PC-3 (cell line): ENCODE measurements at regions not wholly inside any gene's neighbourhood (a gene's known extent, or its start where the extent isn't known, plus 50 kb on each side); places are given as distances from the start of the nearest gene placed in this dataset.

Source experiments
- CTCF ChIP-seq: fragments of 300-600 bp; sonication (generic); conservative IDR thresholded peaks from 2 replicates; pipeline ENCODE4 v1.5.1; 2017; ENCODE audit warnings: antibody characterized with exemption, low read depth, mild to moderate bottlenecking, low read length
- EZH2 ChIP-seq: fragments of 300-600 bp; sonication (generic); IDR thresholded peaks from one replicate; pipeline ENCODE4 v1.6.1; 2017; ENCODE audit warnings: antibody characterized with exemption, mild to moderate bottlenecking, low read length; ENCODE audit not compliant: unreplicated experiment

DNA sequence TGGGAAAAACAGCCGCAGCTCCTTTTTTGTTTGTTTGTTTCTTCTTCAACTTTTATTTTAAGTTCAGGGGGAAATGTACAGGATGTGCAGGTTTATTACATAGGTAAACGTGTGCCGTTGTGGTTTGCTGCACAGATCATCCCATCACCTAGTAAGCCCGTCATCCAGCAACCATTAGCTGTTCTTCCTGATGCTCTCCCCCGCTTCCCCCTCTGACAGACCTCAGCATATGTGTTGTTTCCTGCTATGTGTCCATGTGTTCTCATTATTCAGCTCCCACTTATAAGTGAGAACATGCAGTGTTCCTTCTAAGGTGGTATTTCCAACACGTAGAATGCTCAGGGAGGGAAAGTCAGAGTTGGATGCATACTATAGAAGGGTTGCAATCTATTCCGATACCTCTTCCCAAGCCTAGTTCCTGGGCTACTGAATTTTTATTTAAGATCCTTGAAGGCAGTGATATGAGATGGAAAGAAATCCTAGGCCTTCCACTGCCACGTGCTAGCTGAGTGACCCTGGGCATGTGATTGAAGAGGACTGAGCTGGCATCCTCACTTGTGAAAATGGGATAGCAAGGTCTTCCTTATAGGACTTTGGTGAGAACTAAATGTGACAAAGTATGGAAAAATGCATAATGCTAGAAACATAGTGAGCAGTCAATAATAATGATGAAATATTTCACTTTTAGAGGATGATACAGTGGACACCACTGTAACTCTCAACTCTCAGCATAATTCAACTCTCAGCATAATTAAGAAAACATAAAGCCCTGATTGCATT, 278.5 kb downstream of the REEP3 start:
- no peak for TF ChIP-seq CTCF
- TF ChIP-seq EZH2 = no peak
